Prostate gland (tissue), 2 donors: ENCODE measurements at regions not wholly inside any gene's neighbourhood (a gene's known extent, or its start where the extent isn't known, plus 50 kb on each side); places are given as distances from the start of the nearest gene placed in this dataset.

Experiments
- DNase-seq: peaks from one replicate; pipeline ENCODE4 v3.0.0-alpha.2; 2019; ENCODE audit warnings: low spot score
- H3K27ac ChIP-seq, 2 donors: fragments of 200-600 bp; sonication (generic); 2 replicates each; pipeline ENCODE4 v1.5.1; 2017 to 2019
- H3K27me3 ChIP-seq: fragments of 200-600 bp; sonication (generic); replicated peaks from 2 replicates; pipeline ENCODE4 v1.5.1; 2019; ENCODE audit not compliant: insufficient read depth
- H3K36me3 ChIP-seq, 2 donors: fragments of 200-600 bp; sonication (generic); 1 replicate in 1 of 2; 2 replicates in 1 of 2; pipeline versions ENCODE4 v1.5.1 to v1.8.1; 2017 to 2019
- H3K4me1 ChIP-seq: fragments of 200-600 bp; sonication (generic); replicated peaks from 2 replicates; pipeline ENCODE4 v1.5.1; 2019
- H3K4me3 ChIP-seq, 2 donors: fragments of 200-600 bp; sonication (generic); 2 replicates each; pipeline ENCODE4 v1.5.1; 2017 to 2019
- H3K9me3 ChIP-seq: fragments of 200-600 bp; sonication (generic); 2 replicates; pipeline ENCODE4 v1.5.1; 2017
- POLR2A ChIP-seq: fragments of 450-650 bp; IDR thresholded peaks from one replicate; pipeline ENCODE4 v1.6.1; 2016; ENCODE audit warnings: antibody characterized with exemption, mild to moderate bottlenecking
- POLR2AphosphoS5 ChIP-seq: sonication (generic); formaldehyde crosslinking; IDR thresholded peaks from one replicate; pipeline ENCODE4 v1.6.1; 2017; ENCODE audit warnings: antibody characterized with exemption
- WGBS: methylation state at CpG from one replicate; pipeline ENCODE4 v1.1.5; 2018; 5-methylcytosine and 5-hydroxymethylcytosine counted together
- intact Hi-C: fragments of 100-400 bp; cut with DNase I; formaldehyde crosslinking; loops from one replicate; pipeline ENCODE4 v1.14.2; 2022
- TF ChIP-seq, protein P1 (sequence below), 4 experiments: fragments of 200-600 bp in 2 of 4; fragments of 450-650 bp in 2 of 4; sonication (generic) in 2 of 4; IDR thresholded peaks; 1 replicate in 3 of 4; 2 replicates in 1 of 4; pipeline ENCODE4 v1.5.1; 2016 to 2019; ENCODE audit warnings: antibody characterized with exemption in 4 of 4, mild to moderate bottlenecking in 2 of 4, moderate library complexity in 2 of 4

DNA sequence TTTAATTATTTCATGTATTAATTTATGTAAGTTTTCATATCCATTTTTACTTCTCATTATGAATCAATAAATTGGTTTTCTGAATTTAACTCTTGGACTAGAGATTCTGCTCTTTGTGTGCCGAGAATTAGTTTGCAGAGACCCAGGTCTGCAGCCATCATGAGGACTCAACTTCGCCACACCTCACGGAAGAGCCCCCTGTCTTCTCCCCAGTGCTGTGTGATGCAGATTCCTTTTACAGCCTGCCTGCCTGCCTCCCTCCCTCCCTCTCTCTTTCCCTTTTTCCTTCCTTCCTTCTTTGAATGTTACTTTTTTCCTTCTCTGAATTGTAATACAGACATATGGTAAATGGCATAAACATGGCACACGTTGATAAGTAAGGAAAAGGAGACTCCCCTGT, 947.7 kb downstream of the TBC1D22A start:
- H3K27ac ChIP-seq: no peak overlapping the region
- H3K9me3 ChIP-seq: no peaks in the 10 kb centered on the region
- H3K36me3 ChIP-seq: no peaks in the 10 kb centered on the region
- H3K4me3 ChIP-seq: no peak overlapping the region
- no peaks in the 10 kb centered on the region for H3K4me1 ChIP-seq
- DNase-seq: no peak
- H3K27me3 ChIP-seq: no peaks in the 10 kb centered on the region
- WGBS: 58% methylated on average over 4 of the region's 4 CpGs
- TF ChIP-seq POLR2A (no peak), POLR2AphosphoS5 (no peak)
- TF ChIP-seq, protein P1, sequence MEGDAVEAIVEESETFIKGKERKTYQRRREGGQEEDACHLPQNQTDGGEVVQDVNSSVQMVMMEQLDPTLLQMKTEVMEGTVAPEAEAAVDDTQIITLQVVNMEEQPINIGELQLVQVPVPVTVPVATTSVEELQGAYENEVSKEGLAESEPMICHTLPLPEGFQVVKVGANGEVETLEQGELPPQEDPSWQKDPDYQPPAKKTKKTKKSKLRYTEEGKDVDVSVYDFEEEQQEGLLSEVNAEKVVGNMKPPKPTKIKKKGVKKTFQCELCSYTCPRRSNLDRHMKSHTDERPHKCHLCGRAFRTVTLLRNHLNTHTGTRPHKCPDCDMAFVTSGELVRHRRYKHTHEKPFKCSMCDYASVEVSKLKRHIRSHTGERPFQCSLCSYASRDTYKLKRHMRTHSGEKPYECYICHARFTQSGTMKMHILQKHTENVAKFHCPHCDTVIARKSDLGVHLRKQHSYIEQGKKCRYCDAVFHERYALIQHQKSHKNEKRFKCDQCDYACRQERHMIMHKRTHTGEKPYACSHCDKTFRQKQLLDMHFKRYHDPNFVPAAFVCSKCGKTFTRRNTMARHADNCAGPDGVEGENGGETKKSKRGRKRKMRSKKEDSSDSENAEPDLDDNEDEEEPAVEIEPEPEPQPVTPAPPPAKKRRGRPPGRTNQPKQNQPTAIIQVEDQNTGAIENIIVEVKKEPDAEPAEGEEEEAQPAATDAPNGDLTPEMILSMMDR (IDR thresholded peaks at IDR 0.05): no peak
- intact Hi-C loops: no loop called here

DNA sequence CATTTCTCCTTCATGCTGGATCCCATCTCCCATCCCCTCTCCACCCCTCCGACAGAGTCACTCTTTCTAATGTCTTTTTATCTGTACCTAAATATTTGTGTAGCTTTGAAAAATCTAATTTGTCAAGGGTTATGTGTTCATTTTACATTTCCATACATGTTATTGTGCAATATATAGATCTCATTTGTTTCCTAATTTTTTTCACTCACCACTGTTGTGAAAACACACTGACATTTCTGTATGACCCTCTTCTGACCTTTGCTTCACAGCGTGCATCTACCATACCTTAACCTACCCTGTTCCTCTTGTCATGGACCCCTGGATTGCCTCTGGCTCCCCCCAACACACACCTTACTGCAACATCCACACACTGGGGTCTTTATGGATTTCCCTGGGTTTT, 942.9 kb downstream of the TBC1D22A start:
- Histone ChIP-seq H3K4me3 (no peak overlapping the region), H3K4me1 (no peaks in the 10 kb centered on the region), H3K36me3 (no peaks in the 10 kb centered on the region), H3K27me3 (no peaks in the 10 kb centered on the region), H3K27ac (no peak overlapping the region), H3K9me3 (no peaks in the 10 kb centered on the region)
- 78% methylated on average over 2 of the region's 2 CpGs for WGBS
- no peak for TF ChIP-seq POLR2AphosphoS5
- intact Hi-C loops: no loop called here
- no peak for DNase-seq

DNA sequence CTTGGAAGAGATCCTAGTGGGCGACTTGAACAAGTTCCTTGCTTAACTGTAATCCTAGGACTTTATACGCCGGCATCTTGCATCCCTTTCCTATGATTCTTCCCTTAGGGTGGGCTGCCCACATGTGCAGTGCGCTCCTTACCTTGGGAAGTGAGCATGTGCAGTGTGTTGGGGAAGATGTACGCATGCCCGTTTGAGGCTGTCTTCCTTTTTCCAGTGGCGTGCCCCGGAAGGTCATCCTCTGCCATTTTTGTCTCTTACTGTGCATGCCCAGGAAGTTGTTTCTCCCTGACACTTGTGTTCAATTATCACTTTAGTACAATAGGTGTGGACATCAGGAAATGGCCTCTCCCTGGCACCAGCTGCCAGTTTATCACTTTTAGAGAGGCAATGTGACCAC, 936.5 kb downstream of the TBC1D22A start:
- H3K9me3 ChIP-seq: no peaks in the 10 kb centered on the region
- DNase-seq: no peak
- intact Hi-C loops: no loop called here
- no peak overlapping the region for H3K4me3 ChIP-seq
- 75% methylated on average over 8 of the region's 8 CpGs for WGBS
- H3K27ac ChIP-seq: no peak overlapping the region
- H3K4me1 ChIP-seq: no peaks in the 10 kb centered on the region
- H3K27me3 ChIP-seq: no peaks in the 10 kb centered on the region
- TF ChIP-seq POLR2AphosphoS5 (no peak), POLR2A (no peak)
- TF ChIP-seq, protein P1 (IDR thresholded peaks at IDR 0.05): no peak
- no peaks in the 10 kb centered on the region for H3K36me3 ChIP-seq

DNA sequence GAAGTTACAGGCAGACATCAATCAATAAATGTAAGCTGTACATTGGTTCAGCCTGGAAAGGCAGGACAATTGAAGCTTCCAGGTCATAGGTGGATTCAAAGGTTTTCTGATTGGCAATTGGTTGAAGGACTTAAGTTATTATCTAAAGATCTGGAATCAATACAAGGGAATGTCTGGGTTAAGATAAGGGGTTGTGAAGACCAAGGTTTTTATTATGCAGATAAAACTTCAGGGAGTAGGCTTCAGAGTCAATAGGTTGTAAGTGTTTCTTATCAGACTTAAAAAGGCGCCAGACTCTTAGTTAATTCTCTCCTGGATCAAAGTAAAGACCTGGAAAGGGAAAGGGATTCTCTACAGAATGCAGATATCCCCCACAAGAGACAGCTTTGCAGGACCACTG, 935.4 kb downstream of the TBC1D22A start:
- intact Hi-C loops: no loop called here
- no peak for DNase-seq
- no peak overlapping the region for H3K4me3 ChIP-seq
- H3K4me1 ChIP-seq: no peaks in the 10 kb centered on the region
- no peaks in the 10 kb centered on the region for H3K27me3 ChIP-seq
- H3K36me3 ChIP-seq: no peaks in the 10 kb centered on the region
- TF ChIP-seq POLR2AphosphoS5: no peak
- no peak for TF ChIP-seq POLR2A
- TF ChIP-seq, protein P1 (IDR thresholded peaks at IDR 0.05): no peak
- H3K9me3 ChIP-seq: no peaks in the 10 kb centered on the region
- WGBS: 83% methylated on average over 1 of the region's 1 CpG
- no peak overlapping the region for H3K27ac ChIP-seq

DNA sequence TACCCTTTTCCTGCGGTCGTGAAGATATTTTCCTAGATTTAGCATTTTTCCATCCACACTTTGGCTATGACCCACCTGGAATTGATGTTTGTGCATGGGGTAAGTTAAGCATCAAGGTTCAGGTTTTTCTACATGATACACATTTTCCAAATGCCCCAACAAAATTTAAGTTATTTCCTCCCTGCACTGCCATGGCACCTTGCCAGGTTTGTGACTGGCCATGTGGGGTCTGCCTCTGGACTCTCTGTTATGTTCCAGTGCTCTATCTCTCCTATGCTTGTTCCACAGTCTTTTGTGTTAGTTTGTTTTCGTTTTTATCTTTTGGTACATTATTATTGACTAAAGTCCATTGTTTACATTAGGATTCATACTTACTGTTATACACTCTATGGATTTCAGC, 934.3 kb downstream of the TBC1D22A start:
- no peak overlapping the region for H3K27ac ChIP-seq
- DNase-seq: no peak
- TF ChIP-seq POLR2A (no peak), POLR2AphosphoS5 (no peak)
- TF ChIP-seq, protein P1 (IDR thresholded peaks at IDR 0.05): no peak

More for the DNA sequence above, 934.3 kb downstream of the TBC1D22A start:
- H3K27me3 ChIP-seq: no peaks in the 10 kb centered on the region
- H3K4me1 ChIP-seq: no peaks in the 10 kb centered on the region
- intact Hi-C loops: no loop called here
- H3K4me3 ChIP-seq: no peak overlapping the region
- WGBS: 47% methylated on average over 3 of the region's 3 CpGs
- no peaks in the 10 kb centered on the region for H3K9me3 ChIP-seq
- no peaks in the 10 kb centered on the region for H3K36me3 ChIP-seq
